ENCODE measurements at regions not wholly inside any gene's neighbourhood (a gene's known extent, or its start where the extent isn't known, plus 50 kb on each side); places are given as distances from the start of the nearest gene placed in this dataset.

GRCh38 chr9:82410306-82410705 is 421.7 kb downstream of the SPATA31D1 start:
- Histone ChIP-seq H3K4me1 (ENCODE audit: control insufficient read depth in 2 of 2, insufficient read depth in 2 of 2, low read length in 1 of 2) (peaks cover 0 to 2% of the 10 kb centered on the region in 2 donors), H3K27me3 (ENCODE audit: control insufficient read depth in 1 of 2, insufficient read depth in 2 of 2, low read length in 2 of 2) (no peaks in the 10 kb centered on the region), H3K27ac (ENCODE audit: low read depth in 2 of 2, low read length in 1 of 2) (no peak overlapping the region), H3K9me3 (ENCODE audit: control insufficient read depth in 2 of 2, insufficient read depth in 1 of 2, low read depth in 1 of 2, low read length in 1 of 2) (no peaks in the 10 kb centered on the region), H3K4me3 (ENCODE audit: low read depth in 1 of 2, low read length in 2 of 2) (no peak overlapping the region), H3K36me3 (ENCODE audit: control insufficient read depth in 2 of 2, insufficient read depth in 2 of 2, low read length in 1 of 2) (no peaks in the 10 kb centered on the region)

GRCh38 chr9:82410866-82411265 is 422.3 kb downstream of the SPATA31D1 start:
- H3K36me3 ChIP-seq (ENCODE audit: control insufficient read depth in 2 of 2, insufficient read depth in 2 of 2, low read length in 1 of 2), result no peaks in the 10 kb centered on the region
- H3K27ac ChIP-seq (ENCODE audit: low read depth in 2 of 2, low read length in 1 of 2), result no peak overlapping the region
- H3K4me3 ChIP-seq (ENCODE audit: low read depth in 1 of 2, low read length in 2 of 2), result no peak overlapping the region
- H3K4me1 ChIP-seq (ENCODE audit: control insufficient read depth in 2 of 2, insufficient read depth in 2 of 2, low read length in 1 of 2), result peaks cover 0 to 2% of the 10 kb centered on the region in 2 donors
- H3K27me3 ChIP-seq (ENCODE audit: control insufficient read depth in 1 of 2, insufficient read depth in 2 of 2, low read length in 2 of 2), result no peaks in the 10 kb centered on the region
- H3K9me3 ChIP-seq (ENCODE audit: control insufficient read depth in 2 of 2, insufficient read depth in 1 of 2, low read depth in 1 of 2, low read length in 1 of 2), result no peaks in the 10 kb centered on the region

- 43 to 55% methylated on average over 2 of the region's 2 CpGs for WGBS, 2 donors
- Histone ChIP-seq H3K27ac (ENCODE audit: low read depth in 2 of 2, low read length in 1 of 2) (no peak overlapping the region), H3K36me3 (ENCODE audit: control insufficient read depth in 2 of 2, insufficient read depth in 2 of 2, low read length in 1 of 2) (no peaks in the 10 kb centered on the region), H3K9me3 (ENCODE audit: control insufficient read depth in 2 of 2, insufficient read depth in 1 of 2, low read depth in 1 of 2, low read length in 1 of 2) (no peaks in the 10 kb centered on the region), H3K4me3 (ENCODE audit: low read depth in 1 of 2, low read length in 2 of 2) (no peak overlapping the region), H3K27me3 (ENCODE audit: control insufficient read depth in 1 of 2, insufficient read depth in 2 of 2, low read length in 2 of 2) (no peaks in the 10 kb centered on the region), H3K4me1 (ENCODE audit: control insufficient read depth in 2 of 2, insufficient read depth in 2 of 2, low read length in 1 of 2) (peaks cover 0 to 2% of the 10 kb centered on the region in 2 donors)
Observed at GRCh38 chr9:82412586-82413305, 424.2 kb downstream of the SPATA31D1 start.

GRCh38 chr9:82417501-82417900 is 428.9 kb downstream of the SPATA31D1 start:
- 66 to 71% methylated on average over 2 of the region's 2 CpGs for WGBS, 2 donors
- Histone ChIP-seq H3K36me3 (ENCODE audit: control insufficient read depth in 2 of 2, insufficient read depth in 2 of 2, low read length in 1 of 2) (no peaks in the 10 kb centered on the region), H3K9me3 (ENCODE audit: control insufficient read depth in 2 of 2, insufficient read depth in 1 of 2, low read depth in 1 of 2, low read length in 1 of 2) (no peaks in the 10 kb centered on the region), H3K27ac (ENCODE audit: low read depth in 2 of 2, low read length in 1 of 2) (no peak overlapping the region), H3K4me3 (ENCODE audit: low read depth in 1 of 2, low read length in 2 of 2) (no peak overlapping the region), H3K4me1 (ENCODE audit: control insufficient read depth in 2 of 2, insufficient read depth in 2 of 2, low read length in 1 of 2) (peaks cover 0 to 2% of the 10 kb centered on the region in 2 donors), H3K27me3 (ENCODE audit: control insufficient read depth in 1 of 2, insufficient read depth in 2 of 2, low read length in 2 of 2) (no peaks in the 10 kb centered on the region)

GRCh38 chr9:82418334-82418733 is 429.8 kb downstream of the SPATA31D1 start:
- 73 to 77% methylated on average over 6 of the region's 6 CpGs for WGBS, 2 donors
- Histone ChIP-seq H3K4me3 (ENCODE audit: low read depth in 1 of 2, low read length in 2 of 2) (no peak overlapping the region), H3K36me3 (ENCODE audit: control insufficient read depth in 2 of 2, insufficient read depth in 2 of 2, low read length in 1 of 2) (no peaks in the 10 kb centered on the region), H3K27me3 (ENCODE audit: control insufficient read depth in 1 of 2, insufficient read depth in 2 of 2, low read length in 2 of 2) (no peaks in the 10 kb centered on the region), H3K9me3 (ENCODE audit: control insufficient read depth in 2 of 2, insufficient read depth in 1 of 2, low read depth in 1 of 2, low read length in 1 of 2) (no peaks in the 10 kb centered on the region), H3K4me1 (ENCODE audit: control insufficient read depth in 2 of 2, insufficient read depth in 2 of 2, low read length in 1 of 2) (no peaks in the 10 kb centered on the region), H3K27ac (ENCODE audit: low read depth in 2 of 2, low read length in 1 of 2) (no peak overlapping the region)

- H3K4me1 ChIP-seq (ENCODE audit: control insufficient read depth in 2 of 2, insufficient read depth in 2 of 2, low read length in 1 of 2), result no peaks in the 10 kb centered on the region
- H3K27ac ChIP-seq (ENCODE audit: low read depth in 2 of 2, low read length in 1 of 2), result no peak overlapping the region
- 71 to 79% methylated on average over 3 of the region's 3 CpGs for WGBS, 2 donors
- no peak overlapping the region for H3K4me3 ChIP-seq (ENCODE audit: low read depth in 1 of 2, low read length in 2 of 2)
- H3K9me3 ChIP-seq (ENCODE audit: control insufficient read depth in 2 of 2, insufficient read depth in 1 of 2, low read depth in 1 of 2, low read length in 1 of 2), result no peaks in the 10 kb centered on the region
- H3K36me3 ChIP-seq (ENCODE audit: control insufficient read depth in 2 of 2, insufficient read depth in 2 of 2, low read length in 1 of 2), result no peaks in the 10 kb centered on the region
- no peaks in the 10 kb centered on the region for H3K27me3 ChIP-seq (ENCODE audit: control insufficient read depth in 1 of 2, insufficient read depth in 2 of 2, low read length in 2 of 2)
Observed at GRCh38 chr9:82419696-82420486, 431.3 kb downstream of the SPATA31D1 start.

- Histone ChIP-seq H3K4me3 (ENCODE audit: low read depth in 1 of 2, low read length in 2 of 2) (no peak overlapping the region), H3K27me3 (ENCODE audit: control insufficient read depth in 1 of 2, insufficient read depth in 2 of 2, low read length in 2 of 2) (no peaks in the 10 kb centered on the region), H3K4me1 (ENCODE audit: control insufficient read depth in 2 of 2, insufficient read depth in 2 of 2, low read length in 1 of 2) (no peaks in the 10 kb centered on the region), H3K36me3 (ENCODE audit: control insufficient read depth in 2 of 2, insufficient read depth in 2 of 2, low read length in 1 of 2) (no peaks in the 10 kb centered on the region), H3K9me3 (ENCODE audit: control insufficient read depth in 2 of 2, insufficient read depth in 1 of 2, low read depth in 1 of 2, low read length in 1 of 2) (no peaks in the 10 kb centered on the region), H3K27ac (ENCODE audit: low read depth in 2 of 2, low read length in 1 of 2) (no peak overlapping the region)
- WGBS, 2 donors, result 49 to 68% methylated on average over 6 of the region's 6 CpGs
Observed at GRCh38 chr9:82421498-82421897, 432.9 kb downstream of the SPATA31D1 start.

- Histone ChIP-seq H3K9me3 (ENCODE audit: control insufficient read depth in 2 of 2, insufficient read depth in 1 of 2, low read depth in 1 of 2, low read length in 1 of 2) (no peaks in the 10 kb centered on the region), H3K4me1 (ENCODE audit: control insufficient read depth in 2 of 2, insufficient read depth in 2 of 2, low read length in 1 of 2) (no peaks in the 10 kb centered on the region), H3K27ac (ENCODE audit: low read depth in 2 of 2, low read length in 1 of 2) (no peak overlapping the region), H3K4me3 (ENCODE audit: low read depth in 1 of 2, low read length in 2 of 2) (no peak overlapping the region), H3K27me3 (ENCODE audit: control insufficient read depth in 1 of 2, insufficient read depth in 2 of 2, low read length in 2 of 2) (no peaks in the 10 kb centered on the region), H3K36me3 (ENCODE audit: control insufficient read depth in 2 of 2, insufficient read depth in 2 of 2, low read length in 1 of 2) (no peaks in the 10 kb centered on the region)
- 54 to 89% methylated on average over 4 of the region's 4 CpGs for WGBS, 2 donors
Observed at GRCh38 chr9:82423700-82424099, 435.1 kb downstream of the SPATA31D1 start.

- Histone ChIP-seq H3K27me3 (ENCODE audit: control insufficient read depth in 1 of 2, insufficient read depth in 2 of 2, low read length in 2 of 2) (no peaks in the 10 kb centered on the region), H3K36me3 (ENCODE audit: control insufficient read depth in 2 of 2, insufficient read depth in 2 of 2, low read length in 1 of 2) (no peaks in the 10 kb centered on the region), H3K4me1 (ENCODE audit: control insufficient read depth in 2 of 2, insufficient read depth in 2 of 2, low read length in 1 of 2) (no peaks in the 10 kb centered on the region), H3K4me3 (ENCODE audit: low read depth in 1 of 2, low read length in 2 of 2) (no peak overlapping the region), H3K9me3 (ENCODE audit: control insufficient read depth in 2 of 2, insufficient read depth in 1 of 2, low read depth in 1 of 2, low read length in 1 of 2) (no peaks in the 10 kb centered on the region), H3K27ac (ENCODE audit: low read depth in 2 of 2, low read length in 1 of 2) (no peak overlapping the region)
Observed at GRCh38 chr9:82424599-82425120, 436.1 kb downstream of the SPATA31D1 start.
